COLO668 (cell line): ENCODE measurements at regions not wholly inside any gene's neighbourhood (a gene's known extent, or its start where the extent isn't known, plus 50 kb on each side); places are given as distances from the start of the nearest gene placed in this dataset.

ENCODE experiments used
- DNase-seq: peaks from one replicate; lab custom pipeline; 2025; ENCODE audit not compliant: unreplicated experiment; lab: John Stamatoyannopoulos, UW

DNA sequence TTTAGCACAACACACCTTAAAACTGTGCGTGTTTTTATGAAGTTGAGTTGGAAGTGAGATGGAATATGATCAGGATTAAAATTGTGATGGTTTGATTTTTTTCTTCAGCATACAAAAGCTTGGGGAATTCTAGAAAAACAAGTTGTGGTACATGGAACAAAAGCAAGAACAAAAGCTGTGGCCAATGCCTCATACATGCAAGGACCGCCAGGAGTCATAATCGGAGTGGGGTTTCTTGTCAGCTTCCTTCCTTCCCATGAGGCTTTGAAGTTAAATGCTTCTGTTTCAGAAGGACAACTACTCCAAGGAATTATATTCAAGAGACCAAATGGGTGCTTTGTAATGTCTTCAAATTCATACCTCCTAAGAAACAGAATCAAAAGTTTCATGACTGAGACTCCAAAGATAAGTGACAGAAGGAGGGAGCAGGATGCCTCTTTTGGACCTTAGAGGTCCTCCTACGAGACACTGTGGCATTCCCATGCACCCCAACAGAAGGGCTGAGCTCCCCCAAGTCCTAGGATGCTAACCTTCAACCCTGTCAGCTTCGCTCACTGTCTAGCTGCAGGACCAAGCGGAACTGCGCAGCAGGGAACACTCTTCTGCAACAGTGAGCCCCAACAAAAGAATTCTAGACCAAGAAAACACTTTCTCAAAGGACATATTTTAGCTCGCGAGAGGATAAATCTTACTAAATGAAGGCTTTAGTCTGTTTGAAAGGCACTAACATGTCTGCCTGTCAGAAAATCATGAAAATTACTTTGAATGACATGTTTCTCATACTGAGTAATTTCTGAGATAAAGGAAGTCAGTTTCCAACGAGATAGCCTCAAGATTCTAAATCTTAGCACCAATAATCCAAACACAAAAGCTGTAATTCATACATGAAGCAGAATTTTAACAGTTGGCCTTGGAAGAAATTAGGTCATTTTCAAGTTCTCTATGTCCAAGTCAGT lies 108.5 kb upstream of the NHSL1 start:
- DNase-seq: no peak

DNA sequence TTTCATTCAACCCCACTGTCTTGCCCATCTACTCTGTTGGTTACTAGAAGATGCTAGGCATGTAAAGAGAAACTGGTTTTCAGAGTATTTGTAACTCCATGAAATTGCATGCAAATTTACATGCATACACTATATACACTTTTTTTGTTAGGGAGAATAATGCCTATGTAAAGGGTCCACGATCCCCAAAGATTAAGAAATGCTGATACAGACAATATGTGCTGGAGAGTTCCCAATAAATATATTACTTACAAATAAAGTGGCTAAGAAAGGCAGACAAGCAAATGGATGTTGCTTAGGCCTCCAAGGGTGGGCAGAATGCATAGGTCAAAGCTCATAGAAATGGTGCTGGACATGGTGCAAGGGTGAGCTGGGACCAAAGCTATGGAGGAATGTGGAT lies 109.6 kb upstream of the NHSL1 start:
- DNase-seq: no peak

- no peak for DNase-seq
These were observed 110.6 kb upstream of the NHSL1 start for GRCh38 chr6:138609801-138610430.

DNA sequence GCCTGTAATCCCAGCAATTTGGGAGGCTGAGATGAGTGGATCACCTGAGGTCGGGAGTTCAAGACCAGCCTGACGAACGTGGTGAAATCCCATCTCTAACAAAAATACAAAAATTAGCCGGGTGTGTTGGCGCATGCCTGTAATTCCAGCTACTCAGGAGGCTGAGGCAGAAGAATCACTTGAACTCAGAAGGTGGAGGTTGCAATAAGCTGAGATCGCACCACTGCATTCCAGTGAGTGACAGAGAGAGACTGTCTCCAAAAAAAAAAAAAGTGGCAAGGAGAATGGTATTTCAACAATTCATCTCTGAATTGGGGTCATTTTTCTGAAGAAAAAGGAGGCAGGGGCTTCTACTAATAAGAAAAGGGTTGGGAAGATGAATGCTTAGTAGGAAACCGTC lies 111.5 kb upstream of the NHSL1 start:
- no peak for DNase-seq

- DNase-seq: no peak
These were observed 114.9 kb upstream of the NHSL1 start for GRCh38 chr6:138614151-138614550.

DNA sequence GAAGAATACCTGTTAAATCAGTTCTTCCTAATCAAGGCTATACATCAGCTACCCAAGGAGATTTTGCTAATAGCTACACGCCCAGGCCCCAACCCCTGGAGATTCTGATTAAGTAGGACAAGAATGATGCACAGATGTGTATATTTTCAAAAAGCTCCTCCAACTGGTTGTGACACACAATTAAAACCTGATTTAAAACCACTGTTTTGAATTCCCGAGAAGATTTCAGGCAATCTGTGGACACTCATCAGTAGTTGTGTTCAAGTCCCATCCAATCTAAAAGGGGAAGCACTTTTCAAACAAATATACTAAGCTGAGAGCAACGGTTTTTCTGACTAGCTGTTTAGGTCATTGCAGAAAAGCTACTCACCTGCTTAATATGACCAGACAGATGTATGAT lies 118.9 kb upstream of the NHSL1 start:
- no peak for DNase-seq

DNA sequence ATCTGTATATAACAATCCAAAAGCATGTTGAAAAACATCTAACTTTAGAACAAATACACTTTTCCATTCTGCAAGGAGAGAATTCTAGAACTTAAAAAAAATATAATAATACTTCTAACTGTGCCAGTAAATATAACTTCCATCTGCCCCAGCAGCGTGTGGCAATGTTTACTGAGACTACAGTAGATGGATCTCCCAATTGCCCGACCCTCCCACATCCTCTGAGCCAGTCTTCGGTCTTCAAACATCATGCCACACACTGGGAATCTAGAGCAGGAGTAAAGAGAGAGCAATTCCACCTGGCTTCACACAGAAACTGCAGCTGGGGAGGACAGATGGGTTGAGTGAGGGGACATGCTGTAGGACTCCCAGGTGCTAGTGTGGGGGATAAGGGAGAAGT lies 121.3 kb upstream of the NHSL1 start:
- no peak for DNase-seq

DNA sequence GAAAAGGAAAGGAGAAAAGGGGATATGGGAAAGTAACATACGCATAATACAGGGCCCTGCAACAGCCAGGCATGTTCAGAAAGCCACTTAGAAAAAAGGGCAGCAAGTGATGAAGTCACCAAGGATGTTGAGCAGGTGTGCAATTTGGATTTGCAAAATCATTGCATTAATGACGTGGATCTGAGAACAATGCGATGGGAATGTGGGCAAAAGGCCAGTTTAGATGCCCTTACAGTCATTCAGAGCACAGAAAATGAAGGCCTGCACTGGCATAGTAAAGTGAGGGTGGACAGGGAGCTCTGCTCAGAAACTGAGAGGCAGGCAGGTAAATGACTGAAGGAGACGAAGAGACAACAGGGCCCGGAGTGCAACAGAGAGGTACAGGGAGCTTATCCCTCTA lies 123.7 kb upstream of the NHSL1 start:
- DNase-seq: no peak

DNA sequence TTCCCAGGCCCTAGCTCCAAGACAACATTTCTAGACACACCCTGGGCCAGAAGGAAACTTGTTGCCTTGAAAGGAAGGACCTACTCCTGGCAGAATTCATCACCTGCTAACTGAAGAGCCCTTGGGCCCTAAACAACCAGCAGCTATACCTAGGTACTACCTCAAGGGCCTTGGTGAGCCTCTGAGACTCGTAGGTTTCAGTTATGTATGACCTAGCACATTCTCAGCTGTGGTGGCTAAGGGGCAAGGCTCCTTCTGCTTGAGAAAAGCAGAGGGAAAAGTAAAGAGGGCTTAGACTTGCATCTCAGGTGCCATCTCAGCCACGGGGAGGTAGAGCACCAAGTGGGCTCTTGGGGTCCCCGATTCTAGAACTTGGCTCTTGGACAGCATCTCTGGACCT lies 132.3 kb upstream of the NHSL1 start:
- DNase-seq: no peak

GRCh38 chr6:138637822-138638221 lies 135.7 kb upstream of the CCDC28A start:
- DNase-seq: no peak

DNA sequence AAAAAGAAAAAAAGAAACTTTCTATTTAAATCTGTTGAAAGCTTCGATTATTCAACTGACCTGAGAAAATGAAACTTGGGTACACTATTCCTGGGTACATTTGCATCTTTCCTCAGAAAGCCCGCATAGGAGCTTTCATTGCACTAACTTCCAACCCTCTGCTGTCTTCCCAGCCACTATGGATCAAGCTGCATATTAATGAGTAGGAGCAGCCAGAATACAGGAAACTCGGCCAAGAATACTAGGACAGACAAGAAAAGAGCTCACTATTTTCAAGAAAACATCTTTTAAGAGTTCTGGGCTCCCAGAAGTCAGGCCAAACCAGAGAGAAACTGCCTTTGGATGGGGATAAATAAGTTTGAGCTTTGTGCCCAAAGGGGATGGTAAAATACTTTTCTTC lies 135.0 kb upstream of the CCDC28A start:
- DNase-seq: no peak

GRCh38 chr6:138640028-138640427 lies 133.5 kb upstream of the CCDC28A start:
- DNase-seq: no peak

- DNase-seq: no peak
These were observed 130.4 kb upstream of the CCDC28A start for GRCh38 chr6:138643210-138643609.

DNA sequence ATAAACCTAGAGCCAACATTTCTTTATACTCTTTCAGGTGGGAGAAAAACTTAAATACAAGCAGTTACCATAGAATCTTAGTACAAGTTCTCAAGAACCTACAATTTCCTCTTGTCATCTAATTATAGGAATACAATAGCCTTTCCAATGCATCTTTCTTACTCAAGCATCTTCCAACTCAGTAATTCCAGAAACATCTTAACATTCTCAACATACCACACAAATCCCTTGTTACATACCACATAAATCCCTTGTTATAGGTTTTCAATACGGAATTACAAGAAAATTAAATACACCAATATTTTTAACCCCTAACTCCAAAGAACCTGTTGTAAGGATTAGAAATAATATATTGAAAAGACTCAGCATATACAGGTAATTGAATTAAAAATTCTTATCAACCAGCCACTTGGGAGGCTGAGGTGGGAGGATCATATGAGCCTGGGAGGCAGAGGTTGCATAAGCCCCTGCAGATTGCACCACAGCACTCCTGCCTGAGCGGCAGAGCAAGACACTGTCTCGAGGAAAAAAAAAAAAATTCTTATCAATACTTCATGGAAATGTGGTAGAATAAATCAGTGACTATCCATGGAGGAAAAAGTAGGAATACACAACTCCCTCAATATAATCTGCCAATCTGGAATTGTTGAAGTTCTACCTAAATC lies 127.5 kb upstream of the CCDC28A start:
- no peak for DNase-seq

DNA sequence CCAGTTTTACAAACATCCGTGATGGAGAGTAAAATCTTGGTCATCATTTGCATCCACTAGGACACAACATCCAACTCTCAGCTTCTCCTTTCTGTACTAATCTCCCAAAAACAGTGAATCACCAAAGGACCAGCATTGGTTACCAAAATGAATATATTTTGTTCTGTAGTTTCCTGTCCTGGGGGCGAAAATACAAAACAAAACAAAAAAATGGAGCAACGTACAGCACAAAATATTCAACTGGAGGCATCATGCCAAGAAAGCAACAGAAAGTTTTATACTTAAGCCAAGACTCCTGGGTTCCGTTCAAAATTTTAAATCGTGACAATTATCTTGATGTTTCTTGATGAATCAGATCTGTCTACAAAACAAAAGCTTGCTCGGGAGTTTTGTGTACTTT lies 126.6 kb upstream of the CCDC28A start:
- DNase-seq: no peak

- no peak for DNase-seq
These were observed 125.4 kb upstream of the CCDC28A start for GRCh38 chr6:138648127-138648526.

- no peak for DNase-seq
These were observed 122.1 kb upstream of the CCDC28A start for GRCh38 chr6:138651491-138651890.

DNA sequence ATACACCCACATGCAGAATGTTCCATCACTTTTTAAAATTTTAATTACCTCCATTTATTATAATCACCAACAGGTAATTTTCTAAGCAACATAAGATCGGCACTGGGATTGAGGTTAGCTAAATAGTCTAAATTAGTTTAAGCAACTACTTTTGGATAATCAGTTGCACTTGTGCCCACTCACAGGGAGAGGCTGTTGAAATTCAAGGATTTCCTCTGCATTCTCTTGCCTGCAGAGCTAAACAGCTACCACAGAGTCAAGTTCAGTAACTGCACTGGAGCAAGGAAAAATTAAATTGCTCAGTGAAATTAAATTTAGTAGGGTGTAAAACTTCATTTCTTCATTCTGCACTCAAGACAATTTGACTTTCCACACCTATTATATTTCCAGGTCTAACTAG lies 120.7 kb upstream of the CCDC28A start:
- no peak for DNase-seq

DNA sequence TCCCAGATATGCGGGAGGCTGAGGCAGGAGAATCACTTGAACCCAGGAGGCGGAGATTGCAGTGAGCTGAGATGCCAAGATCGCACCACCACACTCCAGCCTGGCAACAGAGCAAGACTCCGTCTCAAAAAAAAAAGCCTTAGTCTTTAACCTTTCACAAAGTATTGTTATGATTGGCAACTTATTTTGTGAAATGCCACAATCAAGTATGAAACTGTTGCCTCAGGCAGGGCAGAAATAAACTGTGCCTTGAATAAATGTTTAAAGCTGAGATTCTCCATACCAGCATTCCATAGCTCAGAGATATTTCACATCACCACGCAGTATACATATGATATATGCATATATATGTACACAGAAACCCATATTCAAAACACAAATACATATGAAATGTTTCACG lies 120.1 kb upstream of the CCDC28A start:
- DNase-seq: no peak

DNA sequence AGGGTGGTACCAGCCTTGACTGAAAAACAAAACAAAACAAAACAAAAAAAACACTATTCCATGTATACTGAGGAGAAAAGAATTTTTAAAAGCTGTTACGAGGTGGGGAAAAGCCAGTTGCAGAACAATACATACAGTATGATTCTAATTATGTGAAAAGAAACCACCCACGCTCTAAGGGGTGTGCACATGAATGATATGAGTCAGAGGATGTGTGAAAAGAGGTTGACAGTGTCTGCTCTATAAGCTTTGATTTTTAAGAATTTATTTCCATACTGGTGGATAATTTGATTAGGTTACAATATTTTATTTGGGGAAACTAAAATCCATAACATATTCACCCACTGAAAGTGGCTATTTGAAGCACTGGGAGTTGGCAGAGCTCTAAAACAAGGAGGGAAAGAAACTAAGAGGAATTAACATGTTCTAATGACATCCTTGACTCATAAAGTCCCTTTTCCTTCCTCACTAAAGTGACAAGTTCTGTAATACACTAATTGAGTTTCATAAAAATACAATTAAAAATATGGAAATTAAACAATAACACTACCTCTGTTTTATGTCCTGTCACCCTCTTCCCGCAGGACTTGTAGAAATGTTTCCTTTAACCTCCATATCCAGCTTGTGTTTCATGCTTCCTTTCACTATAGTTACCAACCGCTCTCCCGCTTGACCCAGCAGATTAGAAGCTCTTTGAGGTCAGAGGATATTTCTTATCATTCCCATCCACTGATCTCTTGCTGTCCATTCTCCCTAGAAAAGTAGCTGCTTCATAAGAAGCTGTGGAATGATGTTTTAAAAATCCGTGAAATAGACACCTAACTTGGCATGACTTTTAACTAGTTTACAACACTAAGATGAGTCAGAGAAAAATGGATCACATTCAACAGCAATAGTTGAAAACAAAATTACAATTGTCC lies 118.6 kb upstream of the CCDC28A start:
- no peak for DNase-seq

- no peak for DNase-seq
These were observed 117.7 kb upstream of the CCDC28A start for GRCh38 chr6:138655828-138656227.
